ENCODE measurements at regions not wholly inside any gene's neighbourhood (a gene's known extent, or its start where the extent isn't known, plus 50 kb on each side); places are given as distances from the start of the nearest gene placed in this dataset.

DNA sequence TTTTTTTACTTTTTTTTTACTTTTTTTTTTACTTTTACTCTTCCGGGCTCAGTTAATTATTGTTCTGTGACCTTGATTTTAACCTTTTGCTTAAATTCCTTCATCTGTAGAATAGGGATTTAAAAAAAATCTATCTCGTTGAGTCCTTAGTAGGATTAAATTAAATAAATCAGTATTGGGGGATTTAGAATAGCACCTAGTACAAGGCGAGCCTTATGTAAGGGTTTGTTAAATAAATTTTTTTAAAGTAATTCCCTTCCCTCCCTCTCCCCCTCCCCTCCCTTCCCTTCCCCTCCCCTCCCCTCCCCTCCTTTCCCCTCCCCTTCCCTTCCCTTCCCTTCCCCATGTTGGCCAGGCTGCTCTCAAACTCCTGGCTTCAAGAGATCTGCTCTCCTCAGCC, 287.2 kb upstream of the KCNH8 start:
- H3K27ac ChIP-seq (ENCODE audit: low read depth, low read length), result no peak overlapping the region
- TF ChIP-seq, protein P1, sequence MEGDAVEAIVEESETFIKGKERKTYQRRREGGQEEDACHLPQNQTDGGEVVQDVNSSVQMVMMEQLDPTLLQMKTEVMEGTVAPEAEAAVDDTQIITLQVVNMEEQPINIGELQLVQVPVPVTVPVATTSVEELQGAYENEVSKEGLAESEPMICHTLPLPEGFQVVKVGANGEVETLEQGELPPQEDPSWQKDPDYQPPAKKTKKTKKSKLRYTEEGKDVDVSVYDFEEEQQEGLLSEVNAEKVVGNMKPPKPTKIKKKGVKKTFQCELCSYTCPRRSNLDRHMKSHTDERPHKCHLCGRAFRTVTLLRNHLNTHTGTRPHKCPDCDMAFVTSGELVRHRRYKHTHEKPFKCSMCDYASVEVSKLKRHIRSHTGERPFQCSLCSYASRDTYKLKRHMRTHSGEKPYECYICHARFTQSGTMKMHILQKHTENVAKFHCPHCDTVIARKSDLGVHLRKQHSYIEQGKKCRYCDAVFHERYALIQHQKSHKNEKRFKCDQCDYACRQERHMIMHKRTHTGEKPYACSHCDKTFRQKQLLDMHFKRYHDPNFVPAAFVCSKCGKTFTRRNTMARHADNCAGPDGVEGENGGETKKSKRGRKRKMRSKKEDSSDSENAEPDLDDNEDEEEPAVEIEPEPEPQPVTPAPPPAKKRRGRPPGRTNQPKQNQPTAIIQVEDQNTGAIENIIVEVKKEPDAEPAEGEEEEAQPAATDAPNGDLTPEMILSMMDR (IDR thresholded peaks at IDR 0.05; ENCODE audit: low read depth, low read length), result no peak
- H3K4me3 ChIP-seq (ENCODE audit: low read depth, low read length), result no peak overlapping the region
- no peaks in the 10 kb centered on the region for H3K27me3 ChIP-seq (ENCODE audit: control insufficient read depth, insufficient read depth, low read length)
- no peak for DNase-seq (ENCODE audit: low read depth, low spot score)
- CTCF ChIA-PET, result no interaction called here
- POLR2A ChIA-PET, result no interaction called here
- no peaks in the 10 kb centered on the region; the same call in 1 of the 2 replicates for H3K9me3 ChIP-seq (ENCODE audit: control insufficient read depth, insufficient read depth, low read length)

DNA sequence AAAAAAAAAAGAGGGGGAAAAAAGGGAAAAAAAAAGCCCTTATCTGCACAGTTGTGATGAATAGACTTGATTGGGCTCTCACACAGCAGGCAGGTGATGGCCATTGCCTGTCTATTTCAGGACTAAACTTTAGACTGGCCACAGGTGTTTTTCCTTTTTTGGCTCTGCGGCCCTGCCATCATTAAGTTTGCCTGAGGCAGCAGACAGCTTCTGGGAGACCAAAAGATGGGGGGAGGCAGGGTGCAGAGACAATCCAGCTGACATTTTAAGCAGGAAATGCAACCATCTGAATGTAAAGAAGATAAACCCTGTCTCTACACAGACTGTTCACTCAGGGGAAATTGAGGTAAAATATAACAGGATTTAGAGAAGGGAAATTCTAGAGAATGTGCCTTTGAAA, 295.0 kb upstream of the KCNH8 start:
- H3K27ac ChIP-seq (ENCODE audit: low read depth, low read length), result no peak overlapping the region
- TF ChIP-seq, protein P1 (IDR thresholded peaks at IDR 0.05; ENCODE audit: low read depth, low read length), result no peak
- H3K27me3 ChIP-seq (ENCODE audit: control insufficient read depth, insufficient read depth, low read length), result no peaks in the 10 kb centered on the region
- no peak overlapping the region for H3K4me3 ChIP-seq (ENCODE audit: low read depth, low read length)
- ChIA-PET CTCF (no interaction called here), POLR2A (no interaction called here)
- peaks cover 3% of the 10 kb centered on the region; the same call in 1 of the 2 replicates for H3K9me3 ChIP-seq (ENCODE audit: control insufficient read depth, insufficient read depth, low read length)
- DNase-seq (ENCODE audit: low read depth, low spot score), result no peak

DNA sequence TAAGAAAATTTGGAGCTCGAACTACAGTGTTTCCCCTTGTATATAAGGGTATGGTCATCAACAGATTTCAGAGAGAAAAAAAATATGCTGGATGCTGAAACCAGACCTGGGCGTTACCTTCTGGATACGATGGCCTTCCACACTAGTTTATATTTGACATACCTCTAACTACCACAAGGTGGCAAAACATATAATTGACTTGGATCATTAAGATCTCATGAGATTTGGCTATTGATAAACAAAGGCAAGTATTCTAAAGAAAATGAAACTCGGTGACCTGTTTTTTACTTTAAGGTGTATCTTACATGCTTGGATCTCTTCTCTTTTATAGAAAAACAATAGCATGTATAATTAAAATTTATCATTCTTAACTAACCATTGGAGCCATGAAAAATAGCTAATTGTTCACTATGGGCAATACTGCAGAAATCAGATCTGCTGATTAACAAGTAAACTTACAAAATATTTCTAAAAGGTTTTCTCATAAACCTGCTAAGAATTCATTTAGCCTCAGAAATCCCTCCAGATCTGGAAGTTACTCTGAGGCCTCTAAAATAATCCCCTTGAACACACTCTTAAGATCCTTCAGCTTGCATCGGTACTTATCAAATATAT, 300.6 kb upstream of the KCNH8 start:
- Histone ChIP-seq H3K4me3 (ENCODE audit: low read depth, low read length) (no peak overlapping the region), H3K27ac (ENCODE audit: low read depth, low read length) (no peak overlapping the region), H3K9me3 (ENCODE audit: control insufficient read depth, insufficient read depth, low read length) (peaks cover 4% of the 10 kb centered on the region), H3K27me3 (ENCODE audit: control insufficient read depth, insufficient read depth, low read length) (no peaks in the 10 kb centered on the region)
- ChIA-PET CTCF (no interaction called here), POLR2A (no interaction called here)
- DNase-seq (ENCODE audit: low read depth, low spot score), result no peak
- TF ChIP-seq, protein P1 (IDR thresholded peaks at IDR 0.05; ENCODE audit: low read depth, low read length), result no peak

DNA sequence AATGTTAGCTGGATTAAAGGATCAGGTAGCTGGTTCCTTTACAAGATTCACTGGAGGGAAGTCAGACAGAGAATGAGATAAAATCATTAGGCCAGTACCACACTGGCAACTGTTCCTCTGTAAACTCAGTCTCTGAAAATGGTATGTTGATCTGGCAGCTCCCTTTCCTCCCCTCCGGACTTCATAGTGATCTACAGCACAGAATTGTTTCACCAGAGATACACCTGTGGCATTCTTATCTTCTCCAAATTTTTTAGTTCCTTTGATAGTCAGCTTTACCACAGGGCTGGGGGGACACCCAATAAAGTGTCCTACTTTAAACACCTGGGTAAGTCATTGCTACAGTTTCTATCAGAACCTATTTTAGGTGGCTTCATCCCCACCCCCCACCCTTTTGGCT, 304.3 kb upstream of the KCNH8 start:
- Histone ChIP-seq H3K9me3 (ENCODE audit: control insufficient read depth, insufficient read depth, low read length) (peaks cover 4% of the 10 kb centered on the region), H3K4me3 (ENCODE audit: low read depth, low read length) (no peak overlapping the region), H3K27ac (ENCODE audit: low read depth, low read length) (no peak overlapping the region), H3K27me3 (ENCODE audit: control insufficient read depth, insufficient read depth, low read length) (no peaks in the 10 kb centered on the region)
- POLR2A ChIA-PET, result no interaction called here
- no peak for DNase-seq (ENCODE audit: low read depth, low spot score)
- TF ChIP-seq, protein P1 (IDR thresholded peaks at IDR 0.05; ENCODE audit: low read depth, low read length), result no peak
- CTCF ChIA-PET, result no interaction called here

DNA sequence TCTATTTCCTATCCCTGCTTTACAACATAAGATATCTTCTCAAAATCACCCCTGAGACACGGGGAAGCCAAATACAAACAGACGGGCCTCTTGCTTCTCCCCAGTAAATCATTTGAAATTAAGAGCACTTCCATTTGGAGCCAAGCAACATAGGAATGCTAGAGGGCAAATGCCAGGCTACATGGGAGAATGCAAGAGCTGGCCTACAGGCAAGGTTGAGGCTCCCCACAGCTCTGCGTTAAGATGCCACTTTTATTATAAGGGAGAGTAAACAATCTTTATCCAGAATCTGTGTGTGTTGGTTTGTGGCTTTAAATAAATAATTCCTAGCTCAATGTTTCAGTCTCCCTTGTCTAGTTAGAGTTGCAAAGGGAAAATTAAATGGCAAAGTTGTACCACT, 305.1 kb upstream of the KCNH8 start:
- no peak for DNase-seq (ENCODE audit: low read depth, low spot score)
- Histone ChIP-seq H3K4me3 (ENCODE audit: low read depth, low read length) (no peak overlapping the region), H3K27me3 (ENCODE audit: control insufficient read depth, insufficient read depth, low read length) (no peaks in the 10 kb centered on the region), H3K9me3 (ENCODE audit: control insufficient read depth, insufficient read depth, low read length) (peaks cover 4% of the 10 kb centered on the region), H3K27ac (ENCODE audit: low read depth, low read length) (no peak overlapping the region)
- CTCF ChIA-PET, result no interaction called here
- TF ChIP-seq, protein P1 (IDR thresholded peaks at IDR 0.05; ENCODE audit: low read depth, low read length), result no peak
- POLR2A ChIA-PET, result no interaction called here

Data from AG04450 (cell line).